HCT116 (cell line): ENCODE measurements at regions not wholly inside any gene's neighbourhood (a gene's known extent, or its start where the extent isn't known, plus 50 kb on each side); places are given as distances from the start of the nearest gene placed in this dataset.

Experiments
- ATAC-seq: fragments of 200-7000 bp; cut with Tn5 transposase; 2 replicates; pipeline ENCODE4 v1.9.1; 2020; ENCODE audit warnings: mild to moderate bottlenecking, moderate library complexity
- BruUV-seq: library from RNA; stranded (reverse); fragments of 400-500 nt; replicated peaks from 2 replicates; lab custom pipeline; 2021; lab: Mats Ljungman, UMichigan
- CTCF ChIA-PET: fragments of 300-600 bp; sonication (Branson Sonifier 250); formaldehyde crosslinking; loops from one replicate; lab custom pipeline; 2021; ENCODE audit warnings: antibody characterized with exemption; lab: Charles Lee
- POLR2A ChIA-PET: fragments of 300-600, 350-600 bp; sonication (Branson Sonifier 250); formaldehyde crosslinking; loops from one replicate; lab custom pipeline; 2021; ENCODE audit warnings: antibody characterized with exemption; lab: Charles Lee
- RAD21 ChIA-PET, 2 experiments: fragments of 300-600 bp; sonication (Branson Sonifier 250); formaldehyde crosslinking; loops; one replicate each; lab custom pipeline; 2023; ENCODE audit warnings: low total read pairs in 2 of 2; ENCODE audit not compliant: uncharacterized antibody in 2 of 2, unreplicated experiment in 2 of 2, low non-redundant PET in 1 of 2; lab: Charles Lee
- DNase-seq: peaks from one replicate; pipeline ENCODE4 v3.0.0-alpha.2; 2010; ENCODE audit warnings: low read depth, low spot score
- H2AFZ ChIP-seq: fragments of 200-600 bp; shearing (Covaris generic), sonication (generic); 2 replicates; pipeline ENCODE4 v1.6.1; 2017; ENCODE audit warnings: low read depth, mixed run types, mixed read lengths, antibody characterized with exemption, low read length; ENCODE audit not compliant: poor library complexity, severe bottlenecking
- H3K27ac ChIP-seq: 2 replicates; pipeline ENCODE4 v1.5.1; 2012; ENCODE audit warnings: low read depth, low read length
- H3K27me3 ChIP-seq: fragments of 200-600 bp; sonication (generic); 2 replicates; pipeline ENCODE4 v1.6.1; 2016; ENCODE audit warnings: mixed run types, low read length, mixed read lengths; ENCODE audit not compliant: insufficient read depth
- H3K36me3 ChIP-seq, 2 experiments: fragments of 200-500 bp in 1 of 2; fragments of 200-600 bp in 1 of 2; sonication (Bioruptor generic) in 1 of 2; sonication (generic) in 1 of 2; 2 replicates each; pipeline versions ENCODE4 v1.5.1 to v1.6.1; 2014 to 2016; ENCODE audit warnings: low read length in 2 of 2, inconsistent platforms in 1 of 2, mixed read lengths in 1 of 2, mixed run types in 1 of 2; ENCODE audit not compliant: insufficient read depth in 2 of 2, control insufficient read depth in 1 of 2
- H3K4me1 ChIP-seq, 2 experiments: fragments of 200-600 bp in 1 of 2; sonication (generic) in 1 of 2; 2 replicates each; pipeline versions ENCODE4 v1.5.1 to v1.6.1; 2012 to 2017; ENCODE audit warnings: low read length in 2 of 2, inconsistent platforms in 1 of 2, mild to moderate bottlenecking in 1 of 2, mixed read lengths in 1 of 2, mixed run types in 1 of 2, moderate library complexity in 1 of 2; ENCODE audit not compliant: insufficient read depth in 2 of 2, control insufficient read depth in 1 of 2
- H3K4me2 ChIP-seq: fragments of 200-600 bp; sonication (generic); 2 replicates; pipeline ENCODE4 v1.6.1; 2017; ENCODE audit warnings: mixed run types, low read length, mixed read lengths
- H3K4me3 ChIP-seq, 2 experiments: fragments of 200-600 bp in 1 of 2; sonication (generic) in 1 of 2; replicated peaks in 1 of 2; 2 replicates each; pipeline ENCODE4 v1.5.1; 2011 to 2016; ENCODE audit warnings: low read length in 2 of 2, control low read depth in 1 of 2, low read depth in 1 of 2, mild to moderate bottlenecking in 1 of 2, mixed read lengths in 1 of 2, mixed run types in 1 of 2
- H3K79me2 ChIP-seq: fragments of 200-600 bp; sonication (generic); 2 replicates; pipeline ENCODE4 v1.6.1; 2017; ENCODE audit warnings: mild to moderate bottlenecking, mixed run types, low read length, moderate library complexity, mixed read lengths; ENCODE audit not compliant: insufficient read depth
- H3K9ac ChIP-seq: fragments of 200-600 bp; sonication (generic); 2 replicates; pipeline ENCODE4 v1.6.1; 2016; ENCODE audit warnings: low read length, mixed read lengths
- H3K9me2 ChIP-seq: fragments of 200-600 bp; sonication (generic), shearing (Covaris generic); 2 replicates; pipeline ENCODE4 v1.6.1; 2017; ENCODE audit warnings: mixed run types, mild to moderate bottlenecking, moderate library complexity; ENCODE audit not compliant: insufficient read depth
- H3K9me3 ChIP-seq, 2 experiments: fragments of 200-500 bp in 1 of 2; fragments of 200-600 bp in 1 of 2; sonication (Bioruptor generic) in 1 of 2; sonication (generic) in 1 of 2; 2 replicates each; pipeline ENCODE4 v1.6.1; 2014 to 2017; ENCODE audit warnings: low read length in 2 of 2, mixed read lengths in 2 of 2, inconsistent platforms in 1 of 2, low read depth in 1 of 2, mild to moderate bottlenecking in 1 of 2, mixed run types in 1 of 2, moderate library complexity in 1 of 2; ENCODE audit not compliant: control insufficient read depth in 1 of 2, insufficient read depth in 1 of 2
- H4K20me1 ChIP-seq: fragments of 200-600 bp; sonication (generic), shearing (Covaris generic); 2 replicates; pipeline ENCODE4 v1.6.1; 2017; ENCODE audit warnings: mixed run types, mild to moderate bottlenecking, moderate library complexity; ENCODE audit not compliant: insufficient read depth
- ATF3 ChIP-seq: IDR thresholded peaks from 2 replicates; pipeline ENCODE4 v1.6.1; 2012
- CEBPB ChIP-seq: IDR thresholded peaks from 2 replicates; pipeline ENCODE4 v1.6.1; 2012; ENCODE audit warnings: low read depth
- CTCF ChIP-seq, 3 experiments: fragments of 200-600 bp in 1 of 3; sonication (generic) in 1 of 3; IDR thresholded peaks in 2 of 3; conservative IDR thresholded peaks in 1 of 3; 2 replicates each; pipeline ENCODE4 v1.5.1; 2012 to 2017; ENCODE audit warnings: low read depth in 2 of 3, low read length in 2 of 3, antibody characterized with exemption in 1 of 3, borderline replicate concordance in 1 of 3, control low read depth in 1 of 3, mild to moderate bottlenecking in 1 of 3, mixed read lengths in 1 of 3, mixed run types in 1 of 3, moderate library complexity in 1 of 3; ENCODE audit not compliant: insufficient read depth in 1 of 3
- EZH2 ChIP-seq: fragments of 200-600 bp; sonication (generic); IDR thresholded peaks from 2 replicates; pipeline ENCODE4 v1.6.1; 2017; ENCODE audit warnings: antibody characterized with exemption, mixed run types
- EZH2phosphoT487 ChIP-seq: fragments of 200-600 bp; IDR thresholded peaks from 2 replicates; pipeline ENCODE4 v1.6.1; 2018; ENCODE audit warnings: antibody characterized with exemption, borderline replicate concordance
- FOSL1 ChIP-seq: IDR thresholded peaks from 2 replicates; pipeline ENCODE4 v1.6.1; 2012; ENCODE audit warnings: low read depth
- JUND ChIP-seq: IDR thresholded peaks from 2 replicates; pipeline ENCODE4 v1.6.1; 2012
- MAX ChIP-seq: IDR thresholded peaks from 2 replicates; pipeline ENCODE4 v1.6.1; 2012
- POLR2AphosphoS5 ChIP-seq: IDR thresholded peaks from 2 replicates; pipeline ENCODE4 v1.6.1; 2011; ENCODE audit warnings: mild to moderate bottlenecking, low read depth, low read length, moderate library complexity
- REST ChIP-seq: IDR thresholded peaks from 2 replicates; pipeline ENCODE4 v1.6.1; 2012; ENCODE audit warnings: low read depth
- SIN3A ChIP-seq: IDR thresholded peaks from 2 replicates; pipeline ENCODE4 v1.6.1; 2012; ENCODE audit warnings: low read depth
- SP1 ChIP-seq: IDR thresholded peaks from 2 replicates; pipeline ENCODE4 v1.6.1; 2012; ENCODE audit warnings: low read depth
- SRF ChIP-seq: IDR thresholded peaks from 2 replicates; pipeline ENCODE4 v1.6.1; 2012; ENCODE audit warnings: low read depth
- YY1 ChIP-seq: IDR thresholded peaks from 2 replicates; pipeline ENCODE4 v1.6.1; 2011; ENCODE audit warnings: low read length, low read depth, moderate library complexity, mild to moderate bottlenecking; ENCODE audit not compliant: insufficient replicate concordance; ENCODE audit errors: extremely low read depth
- ZBTB33 ChIP-seq: IDR thresholded peaks from 2 replicates; pipeline ENCODE4 v1.6.1; 2011; ENCODE audit warnings: mild to moderate bottlenecking, low read length, moderate library complexity; ENCODE audit not compliant: insufficient replicate concordance; ENCODE audit errors: extremely low read depth
- ZFX ChIP-seq: fragments of 450-650 bp; IDR thresholded peaks from 2 replicates; pipeline ENCODE4 v1.6.1; 2017
- ZNF274 ChIP-seq: fragments of 200-500 bp; sonication (Bioruptor generic); IDR thresholded peaks from 2 replicates; pipeline ENCODE4 v1.6.1; 2014; ENCODE audit warnings: mild to moderate bottlenecking, low read depth, low read length, inconsistent platforms
- intact Hi-C: fragments of 100-400 bp; cut with micrococcal nuclease; formaldehyde crosslinking; loops from 2 replicates; pipeline ENCODE4 v1.10.0; 2022

- H3K4me3 ChIP-seq: no peak overlapping the region
- H3K9me2 ChIP-seq: no peaks in the 10 kb centered on the region
- no peak for TF ChIP-seq REST
- TF ChIP-seq FOSL1: no peak
- TF ChIP-seq ZFX: no peak
- TF ChIP-seq CTCF (IDR thresholded peaks at IDR 0.05 in 2 of 3, conservative IDR thresholded peaks at IDR 0.05 in 1 of 3; ENCODE audit: borderline replicate concordance in 1 of 3, insufficient read depth in 1 of 3, low read depth in 2 of 3, low read length in 2 of 3): no peak
- no peak for TF ChIP-seq SRF
- no peak for TF ChIP-seq SP1
- no peak for TF ChIP-seq MAX
- TF ChIP-seq SIN3A: no peak
- TF ChIP-seq ZBTB33: no peak
- TF ChIP-seq CEBPB: no peak
- TF ChIP-seq JUND: no peak
- TF ChIP-seq YY1: no peak
- no peak for TF ChIP-seq POLR2AphosphoS5
- TF ChIP-seq EZH2: no peak
- TF ChIP-seq ATF3: no peak
- no peak for TF ChIP-seq ZNF274
- no peak for TF ChIP-seq EZH2phosphoT487
- H3K36me3 ChIP-seq: no peaks in the 10 kb centered on the region
- H3K9ac ChIP-seq: no peak overlapping the region
- DNase-seq (no peak), ATAC-seq (no peak)
- RAD21 ChIA-PET: no interaction called here
- intact Hi-C loops: no loop called here
- no peaks in the 10 kb centered on the region for H3K79me2 ChIP-seq
- no peak overlapping the region for H3K4me2 ChIP-seq
- CTCF ChIA-PET: no interaction called here
- H3K4me1 ChIP-seq: no peaks in the 10 kb centered on the region
- peaks cover 15% of the 10 kb centered on the region for H3K27me3 ChIP-seq
- no TSS peak for BruUV-seq
- no peaks in the 10 kb centered on the region for H3K9me3 ChIP-seq
- H2AFZ ChIP-seq: no peak overlapping the region
- no peak overlapping the region for H3K27ac ChIP-seq
- no peaks in the 10 kb centered on the region for H4K20me1 ChIP-seq
- POLR2A ChIA-PET: no interaction called here
These were observed 264.3 kb downstream of the TSN start for GRCh38 chr2:122019724-122020123.
